Tibial nerve (tissue), 3 donors: ENCODE measurements at regions not wholly inside any gene's neighbourhood (a gene's known extent, or its start where the extent isn't known, plus 50 kb on each side); places are given as distances from the start of the nearest gene placed in this dataset.

Experiments used
- EP300 ChIP-seq, 2 donors: sonication (generic); formaldehyde crosslinking; IDR thresholded peaks; one replicate each; pipeline ENCODE4 v1.6.1; 2017; ENCODE audit warnings: antibody characterized with exemption in 2 of 2, mild to moderate bottlenecking in 1 of 2
- POLR2A ChIP-seq, 2 donors: fragments of 450-650 bp; IDR thresholded peaks; one replicate each; pipeline ENCODE4 v1.6.1; 2017; ENCODE audit warnings: antibody characterized with exemption in 2 of 2, mild to moderate bottlenecking in 2 of 2, moderate library complexity in 2 of 2

- TF ChIP-seq POLR2A (IDR thresholded peaks at IDR 0.05), result no peak
- TF ChIP-seq EP300 (IDR thresholded peaks at IDR 0.05), result peak; percentile 73 to 89
Observed at GRCh38 chr4:184896868-184897715, 71.3 kb upstream of the ACSL1 start.
